SKM-1 treated with dmso at 0.1 percent for 144 hours (cell line): ENCODE measurements at regions not wholly inside any gene's neighbourhood (a gene's known extent, or its start where the extent isn't known, plus 50 kb on each side); places are given as distances from the start of the nearest gene placed in this dataset.
"Not testable (repeated sequence)": the region's sequence is repeated elsewhere in the genome, so short reads cannot be mapped to it uniquely, and the experiment has no call there.

Source experiments
- DNase-seq: peaks from one replicate; lab custom pipeline; 2025; ENCODE audit not compliant: unreplicated experiment; lab: John Stamatoyannopoulos, UW

GRCh38 chr12:9312406-9313392 lies 104.5 kb upstream of the PZP start:
- DNase-seq: not testable (repeated sequence)

- not testable (repeated sequence) for DNase-seq
These were observed 103.3 kb upstream of the PZP start for GRCh38 chr12:9311454-9311853.

GRCh38 chr12:9310645-9311044 lies 102.5 kb upstream of the PZP start:
- DNase-seq: not testable (repeated sequence)

- not testable (repeated sequence) for DNase-seq
These were observed 101.6 kb upstream of the PZP start for GRCh38 chr12:9309749-9310148.

GRCh38 chr12:9308745-9309144 lies 100.5 kb upstream of the PZP start:
- not testable (repeated sequence) for DNase-seq

- not testable (repeated sequence) for DNase-seq
These were observed 100.0 kb upstream of the PZP start for GRCh38 chr12:9308163-9308562.

- DNase-seq: not testable (repeated sequence)
These were observed 99.1 kb upstream of the PZP start for GRCh38 chr12:9307255-9307654.

- DNase-seq: not testable (repeated sequence)
These were observed 97.8 kb upstream of the PZP start for GRCh38 chr12:9306004-9306403.

- not testable (repeated sequence) for DNase-seq
These were observed 96.3 kb upstream of the PZP start for GRCh38 chr12:9304540-9304939.

- not testable (repeated sequence) for DNase-seq
These were observed 87.7 kb upstream of the PZP start for GRCh38 chr12:9295872-9296271.

GRCh38 chr12:9294072-9294620 lies 86.0 kb upstream of the PZP start:
- DNase-seq: not testable (repeated sequence)

GRCh38 chr12:9293391-9293790 lies 85.2 kb upstream of the PZP start:
- DNase-seq: not testable (repeated sequence)

GRCh38 chr12:9289984-9290383 lies 81.8 kb upstream of the PZP start:
- not testable (repeated sequence) for DNase-seq

- not testable (repeated sequence) for DNase-seq
These were observed 76.5 kb upstream of the PZP start for GRCh38 chr12:9284724-9285123.

GRCh38 chr12:9284197-9284596 lies 76.0 kb upstream of the PZP start:
- DNase-seq: not testable (repeated sequence)

- peak; percentile 45 for DNase-seq
These were observed 75.3 kb upstream of the PZP start for GRCh38 chr12:9283346-9284095.

GRCh38 chr12:9276990-9277389 lies 68.8 kb upstream of the PZP start:
- no peak for DNase-seq

GRCh38 chr12:9273276-9273675 lies 65.1 kb upstream of the PZP start:
- DNase-seq: no peak

GRCh38 chr12:9271875-9272274 lies 63.7 kb upstream of the PZP start:
- no peak for DNase-seq

- DNase-seq: no peak
These were observed 56.4 kb upstream of the PZP start for GRCh38 chr12:9264546-9264945.

- no peak for DNase-seq
These were observed 52.7 kb upstream of the PZP start for GRCh38 chr12:9260931-9261330.
